ENCODE measurements at regions not wholly inside any gene's neighbourhood (a gene's known extent, or its start where the extent isn't known, plus 50 kb on each side); places are given as distances from the start of the nearest gene placed in this dataset.

- Histone ChIP-seq H3K79me2 (ENCODE audit: low read depth) (no peaks in the 10 kb centered on the region), H3K4me3 (no peak overlapping the region), H4K20me1 (ENCODE audit: low read depth) (no peaks in the 10 kb centered on the region), H3K9ac (no peak overlapping the region), H3K36me3 (no peaks in the 10 kb centered on the region), H3K27ac (no peak overlapping the region), H3F3A (ENCODE audit: low read depth) (no peaks in the 10 kb centered on the region), H3K4me2 (no peak overlapping the region), H3K9me3 (ENCODE audit: low read depth) (no peaks in the 10 kb centered on the region), H2AFZ (replicated peaks) (no peak overlapping the region), H3K27me3 (no peaks in the 10 kb centered on the region), H3K4me1 (no peaks in the 10 kb centered on the region)
- H3K27ac Mint-ChIP-seq: no peak overlapping the region
- no peak overlapping the region for H3K4me3 Mint-ChIP-seq
- DNase-seq (ENCODE audit: low spot score): no peak
- no peak for TF ChIP-seq EZH2phosphoT487 (IDR thresholded peaks at IDR 0.05)
- TF ChIP-seq CTCF (IDR thresholded peaks at IDR 0.05): no peak
- no peak for TF ChIP-seq EZH2 (IDR thresholded peaks at IDR 0.05)
- H3K27me3 Mint-ChIP-seq (ENCODE audit: insufficient read depth, low read depth): no peaks in the 10 kb centered on the region
- peaks cover under 1% of the 10 kb centered on the region for H3K9me3 Mint-ChIP-seq
- no peaks in the 10 kb centered on the region for H3K4me1 Mint-ChIP-seq
- H3K36me3 Mint-ChIP-seq: no peaks in the 10 kb centered on the region
Observed at GRCh38 chr4:81638698-81639097, 167.0 kb upstream of the RASGEF1B start.

GRCh38 chr4:81635739-81636138, 164.0 kb upstream of the RASGEF1B start:
- Histone ChIP-seq H3K79me2 (ENCODE audit: low read depth) (no peaks in the 10 kb centered on the region), H3K9ac (no peak overlapping the region), H3K4me2 (no peak overlapping the region), H3K4me1 (no peaks in the 10 kb centered on the region), H2AFZ (replicated peaks) (no peak overlapping the region), H3K27me3 (no peaks in the 10 kb centered on the region), H3K27ac (no peak overlapping the region), H3K36me3 (no peaks in the 10 kb centered on the region), H3K4me3 (no peak overlapping the region), H3K9me3 (ENCODE audit: low read depth) (no peaks in the 10 kb centered on the region), H3F3A (ENCODE audit: low read depth) (no peaks in the 10 kb centered on the region), H4K20me1 (ENCODE audit: low read depth) (no peaks in the 10 kb centered on the region)
- TF ChIP-seq CTCF (IDR thresholded peaks at IDR 0.05): no peak
- TF ChIP-seq EZH2phosphoT487 (IDR thresholded peaks at IDR 0.05): no peak
- TF ChIP-seq EZH2 (IDR thresholded peaks at IDR 0.05): no peak
- H3K36me3 Mint-ChIP-seq: no peaks in the 10 kb centered on the region
- DNase-seq (ENCODE audit: low spot score): no peak
- no peaks in the 10 kb centered on the region for H3K9me3 Mint-ChIP-seq
- H3K27ac Mint-ChIP-seq: no peak overlapping the region
- no peaks in the 10 kb centered on the region for H3K27me3 Mint-ChIP-seq (ENCODE audit: insufficient read depth, low read depth)
- peaks cover 10% of the 10 kb centered on the region for H3K4me1 Mint-ChIP-seq
- no peak overlapping the region for H3K4me3 Mint-ChIP-seq

- peaks cover 10% of the 10 kb centered on the region for H3K4me1 Mint-ChIP-seq
- H3K9me3 Mint-ChIP-seq: no peaks in the 10 kb centered on the region
- H3F3A ChIP-seq (ENCODE audit: low read depth): no peaks in the 10 kb centered on the region
- no peaks in the 10 kb centered on the region for H3K9me3 ChIP-seq (ENCODE audit: low read depth)
- no peak overlapping the region for H3K9ac ChIP-seq
- no peaks in the 10 kb centered on the region for H4K20me1 ChIP-seq (ENCODE audit: low read depth)
- no peak overlapping the region for H3K27ac ChIP-seq
- no peak for DNase-seq (ENCODE audit: low spot score)
- H3K36me3 Mint-ChIP-seq: no peaks in the 10 kb centered on the region
- H3K4me3 ChIP-seq: no peak overlapping the region
- no peaks in the 10 kb centered on the region for H3K27me3 ChIP-seq
- H2AFZ ChIP-seq (replicated peaks): no peak overlapping the region
- no peak overlapping the region for H3K27ac Mint-ChIP-seq
- no peak overlapping the region for H3K4me2 ChIP-seq
- no peaks in the 10 kb centered on the region for H3K27me3 Mint-ChIP-seq (ENCODE audit: insufficient read depth, low read depth)
- no peaks in the 10 kb centered on the region for H3K79me2 ChIP-seq (ENCODE audit: low read depth)
- TF ChIP-seq EZH2 (IDR thresholded peaks at IDR 0.05) (no peak), EZH2phosphoT487 (IDR thresholded peaks at IDR 0.05) (no peak), CTCF (IDR thresholded peaks at IDR 0.05) (no peak)
- H3K4me3 Mint-ChIP-seq: no peak overlapping the region
- no peaks in the 10 kb centered on the region for H3K36me3 ChIP-seq
- no peaks in the 10 kb centered on the region for H3K4me1 ChIP-seq
Observed at GRCh38 chr4:81634766-81635549, 163.3 kb upstream of the RASGEF1B start.

Measured in neural progenitor cell (in vitro differentiated cells).